Astrocyte (in vitro differentiated cells and primary cell): ENCODE measurements at regions not wholly inside any gene's neighbourhood (a gene's known extent, or its start where the extent isn't known, plus 50 kb on each side); places are given as distances from the start of the nearest gene placed in this dataset.

ENCODE experiments used
- DNase-seq: peaks from one replicate; pipeline ENCODE4 v3.0.0-alpha.2; 2010; ENCODE audit warnings: low read depth
- FAIRE-seq: peaks from 2 replicates; lab custom pipeline; 2011; peaks lifted over from hg19 to GRCh38; lab: Jason Lieb, UNC
- H2AFZ ChIP-seq: 2 replicates; pipeline ENCODE4 v1.6.0; 2012; ENCODE audit warnings: low read depth, low read length, inconsistent platforms
- H3K27ac ChIP-seq: 2 replicates; pipeline ENCODE4 v1.5.1; 2011; ENCODE audit warnings: low read depth, low read length, inconsistent platforms
- H3K27me3 ChIP-seq: 2 replicates; pipeline ENCODE4 v1.6.0; 2011; ENCODE audit warnings: low read length, inconsistent platforms; ENCODE audit not compliant: insufficient read depth
- H3K36me3 ChIP-seq: 2 replicates; pipeline ENCODE4 v1.5.1; 2011; ENCODE audit warnings: low read length, inconsistent platforms; ENCODE audit not compliant: insufficient read depth
- H3K4me1 ChIP-seq: 2 replicates; pipeline ENCODE4 v1.5.1; 2011; ENCODE audit warnings: low read length, inconsistent platforms; ENCODE audit not compliant: insufficient read depth
- H3K4me2 ChIP-seq: 2 replicates; pipeline ENCODE4 v1.6.0; 2012; ENCODE audit warnings: low read length, inconsistent platforms
- H3K4me3 ChIP-seq: 2 replicates; pipeline ENCODE4 v1.5.1; 2011; ENCODE audit warnings: low read depth, mild to moderate bottlenecking, low read length, inconsistent platforms; ENCODE audit not compliant: insufficient read depth
- H3K79me2 ChIP-seq: 2 replicates; pipeline ENCODE4 v1.6.0; 2012; ENCODE audit warnings: mild to moderate bottlenecking, low read length, inconsistent platforms; ENCODE audit not compliant: insufficient read depth
- H3K9ac ChIP-seq: 2 replicates; pipeline ENCODE4 v1.6.0; 2012; ENCODE audit warnings: mild to moderate bottlenecking, low read length, inconsistent platforms
- H3K9me3 ChIP-seq: 2 replicates; pipeline ENCODE4 v1.5.1; 2012; ENCODE audit warnings: low read depth, mild to moderate bottlenecking, low read length, inconsistent platforms; ENCODE audit not compliant: insufficient read depth
- H4K20me1 ChIP-seq: 2 replicates; pipeline ENCODE4 v1.6.0; 2012; ENCODE audit warnings: low read length, inconsistent platforms; ENCODE audit not compliant: insufficient read depth
- H3K27ac Mint-ChIP-seq: one replicate; pipeline ENCODE4 v1.8.0; 2021; ENCODE audit warnings: mild to moderate bottlenecking, mixed read lengths; ENCODE audit not compliant: unreplicated experiment
- H3K27me3 Mint-ChIP-seq: one replicate; pipeline ENCODE4 v1.8.0; 2021; ENCODE audit warnings: low read depth, mixed read lengths; ENCODE audit not compliant: unreplicated experiment
- H3K36me3 Mint-ChIP-seq: one replicate; pipeline ENCODE4 v1.8.0; 2021; ENCODE audit warnings: low read depth, mixed read lengths; ENCODE audit not compliant: unreplicated experiment
- H3K4me1 Mint-ChIP-seq: one replicate; pipeline ENCODE4 v1.8.0; 2021; ENCODE audit warnings: low read depth, mixed read lengths; ENCODE audit not compliant: unreplicated experiment
- H3K4me3 Mint-ChIP-seq: one replicate; pipeline ENCODE4 v1.8.0; 2021; ENCODE audit warnings: mild to moderate bottlenecking, moderate library complexity, mixed read lengths; ENCODE audit not compliant: unreplicated experiment
- H3K9me3 Mint-ChIP-seq: one replicate; pipeline ENCODE4 v1.8.0; 2021; ENCODE audit warnings: mild to moderate bottlenecking, mixed read lengths; ENCODE audit not compliant: unreplicated experiment
- CTCF ChIP-seq: IDR thresholded peaks from 2 replicates; pipeline ENCODE4 v1.5.1; 2011; ENCODE audit warnings: low read depth, mild to moderate bottlenecking, inconsistent platforms, low read length, moderate library complexity; ENCODE audit not compliant: insufficient read depth
- EZH2 ChIP-seq: IDR thresholded peaks from 2 replicates; pipeline ENCODE4 v1.6.1; 2012; ENCODE audit warnings: mild to moderate bottlenecking, low read length, inconsistent platforms; ENCODE audit not compliant: insufficient read depth

GRCh38 chr9:34876096-34876495 lies 82.0 kb upstream of the PHF24 start:
- Histone ChIP-seq H3K27me3 (no peaks in the 10 kb centered on the region), H3K9ac (no peak overlapping the region), H3K4me2 (no peak overlapping the region), H3K4me1 (no peaks in the 10 kb centered on the region), H4K20me1 (no peaks in the 10 kb centered on the region), H3K27ac (no peak overlapping the region), H3K4me3 (no peak overlapping the region), H3K9me3 (no peaks in the 10 kb centered on the region), H2AFZ (no peak overlapping the region), H3K36me3 (no peaks in the 10 kb centered on the region), H3K79me2 (no peaks in the 10 kb centered on the region)
- no peaks in the 10 kb centered on the region for H3K36me3 Mint-ChIP-seq
- peaks cover 15% of the 10 kb centered on the region for H3K27me3 Mint-ChIP-seq
- H3K27ac Mint-ChIP-seq, result no peak overlapping the region
- H3K4me3 Mint-ChIP-seq, result no peak overlapping the region
- FAIRE-seq, result no peak
- no peak for TF ChIP-seq CTCF
- TF ChIP-seq EZH2, result no peak
- no peaks in the 10 kb centered on the region for H3K4me1 Mint-ChIP-seq
- DNase-seq, result no peak
- peaks cover 6% of the 10 kb centered on the region for H3K9me3 Mint-ChIP-seq

- no peaks in the 10 kb centered on the region for H4K20me1 ChIP-seq
- no peaks in the 10 kb centered on the region for H3K4me1 Mint-ChIP-seq
- no peaks in the 10 kb centered on the region for H3K36me3 ChIP-seq
- H3K4me2 ChIP-seq, result no peak overlapping the region
- no peaks in the 10 kb centered on the region for H3K9me3 ChIP-seq
- FAIRE-seq (no peak), DNase-seq (no peak)
- H2AFZ ChIP-seq, result no peak overlapping the region
- H3K79me2 ChIP-seq, result no peaks in the 10 kb centered on the region
- no peak overlapping the region for H3K4me3 ChIP-seq
- no peaks in the 10 kb centered on the region for H3K4me1 ChIP-seq
- H3K27me3 Mint-ChIP-seq, result peaks cover 26% of the 10 kb centered on the region
- H3K4me3 Mint-ChIP-seq, result no peak overlapping the region
- H3K9me3 Mint-ChIP-seq, result no peaks in the 10 kb centered on the region
- peaks cover 2% of the 10 kb centered on the region for H3K27me3 ChIP-seq
- TF ChIP-seq CTCF (peak; percentile 5), EZH2 (no peak)
- H3K36me3 Mint-ChIP-seq, result no peaks in the 10 kb centered on the region
- no peak overlapping the region for H3K27ac ChIP-seq
- no peak overlapping the region for H3K27ac Mint-ChIP-seq
- H3K9ac ChIP-seq, result no peak overlapping the region
Observed at GRCh38 chr9:34869390-34869789, 88.7 kb upstream of the PHF24 start.

GRCh38 chr9:34866614-34867013 lies 91.5 kb upstream of the PHF24 start:
- Mint-ChIP-seq H3K4me1 (no peaks in the 10 kb centered on the region), H3K27ac (no peak overlapping the region), H3K36me3 (no peaks in the 10 kb centered on the region), H3K4me3 (no peak overlapping the region), H3K9me3 (peaks cover 7% of the 10 kb centered on the region), H3K27me3 (peaks cover 25% of the 10 kb centered on the region)
- no peak overlapping the region for H3K4me3 ChIP-seq
- H3K4me2 ChIP-seq, result no peak overlapping the region
- FAIRE-seq, result no peak
- H4K20me1 ChIP-seq, result no peaks in the 10 kb centered on the region
- DNase-seq, result no peak
- peaks cover 2% of the 10 kb centered on the region for H3K27me3 ChIP-seq
- H3K9ac ChIP-seq, result no peak overlapping the region
- TF ChIP-seq CTCF (no peak), EZH2 (no peak)
- no peaks in the 10 kb centered on the region for H3K4me1 ChIP-seq
- no peaks in the 10 kb centered on the region for H3K36me3 ChIP-seq
- H3K27ac ChIP-seq, result no peak overlapping the region
- H2AFZ ChIP-seq, result no peak overlapping the region
- H3K9me3 ChIP-seq, result no peaks in the 10 kb centered on the region
- H3K79me2 ChIP-seq, result no peaks in the 10 kb centered on the region
